ENCODE measurements at regions not wholly inside any gene's neighbourhood (a gene's known extent, or its start where the extent isn't known, plus 50 kb on each side); places are given as distances from the start of the nearest gene placed in this dataset.

DNA sequence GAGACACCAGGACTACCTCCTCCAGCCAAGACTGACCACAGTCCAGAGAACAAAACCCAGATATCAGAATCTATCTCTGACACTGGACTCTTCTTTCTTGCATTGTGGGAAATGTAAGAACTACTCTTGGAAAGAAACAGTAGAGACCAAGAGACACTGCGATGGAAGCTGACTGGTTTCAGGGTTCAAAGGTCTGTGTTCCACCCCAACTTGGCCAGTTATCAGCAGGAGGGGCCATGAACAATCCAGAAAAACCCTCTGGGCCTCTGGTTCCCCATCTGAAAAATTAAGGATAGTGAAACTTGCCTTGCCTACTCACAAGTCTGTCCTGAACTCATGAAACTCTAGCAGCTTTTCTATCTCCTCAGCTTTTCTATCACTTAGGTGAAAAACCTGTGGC is 166.5 kb downstream of the SUCLG1 start:
- TF ChIP-seq POLR2A (IDR thresholded peaks at IDR 0.05) (no peak), CTCF (IDR thresholded peaks at IDR 0.05) (no peak)

All from upper lobe of left lung (tissue), 4 donors.